ENCODE measurements at regions not wholly inside any gene's neighbourhood (a gene's known extent, or its start where the extent isn't known, plus 50 kb on each side); places are given as distances from the start of the nearest gene placed in this dataset.

- no peak for TF ChIP-seq CTCF (IDR thresholded peaks at IDR 0.05)
- TF ChIP-seq EP300 (IDR thresholded peaks at IDR 0.05; ENCODE audit: low read depth): no peak
- no peak for TF ChIP-seq POLR2A (IDR thresholded peaks at IDR 0.05)
These were observed 258.0 kb downstream of the GLI2 start for GRCh38 chr2:120993661-120994060.
